ENCODE measurements at regions not wholly inside any gene's neighbourhood (a gene's known extent, or its start where the extent isn't known, plus 50 kb on each side); places are given as distances from the start of the nearest gene placed in this dataset.

GRCh38 chr5:121596882-121597281 is 254.8 kb upstream of the FTMT start:
- Histone ChIP-seq H3K36me3 (no peaks in the 10 kb centered on the region), H3K27me3 (no peaks in the 10 kb centered on the region), H3K9me3 (peaks cover 0 to 12% (median 3%) of the 10 kb centered on the region in 3 donors), H3K27ac (no peak overlapping the region), H3K4me3 (no peak overlapping the region), H3K4me1 (no peaks in the 10 kb centered on the region)
- TF ChIP-seq CTCF (IDR thresholded peaks at IDR 0.05), result no peak
- DNase-seq, result no peak
- intact Hi-C loops (cut with DNase I; ENCODE audit: low total_unique reads), result no loop called here

GRCh38 chr5:121608826-121609225 is 242.9 kb upstream of the FTMT start:
- intact Hi-C loops (cut with DNase I; ENCODE audit: low total_unique reads), result no loop called here
- no peak for DNase-seq
- no peaks in the 10 kb centered on the region for H3K36me3 ChIP-seq
- H3K4me1 ChIP-seq, result no peaks in the 10 kb centered on the region
- no peak overlapping the region for H3K4me3 ChIP-seq
- H3K27me3 ChIP-seq, result no peaks in the 10 kb centered on the region
- no peak for TF ChIP-seq CTCF (IDR thresholded peaks at IDR 0.05)
- H3K27ac ChIP-seq, result no peak overlapping the region
- no peaks in the 10 kb centered on the region for H3K9me3 ChIP-seq

- no peak for TF ChIP-seq CTCF (IDR thresholded peaks at IDR 0.05)
- Histone ChIP-seq H3K36me3 (no peaks in the 10 kb centered on the region), H3K4me3 (no peak overlapping the region), H3K27ac (no peak overlapping the region), H3K27me3 (no peaks in the 10 kb centered on the region), H3K4me1 (no peaks in the 10 kb centered on the region), H3K9me3 (peaks cover 0 to 3% (median 0%) of the 10 kb centered on the region in 3 donors)
- DNase-seq, result no peak
- intact Hi-C loops (cut with DNase I; ENCODE audit: low total_unique reads), result no loop called here
These were observed 227.6 kb upstream of the FTMT start for GRCh38 chr5:121624035-121624434.

GRCh38 chr5:121628783-121629182 is 222.9 kb upstream of the FTMT start:
- no peak for TF ChIP-seq CTCF (IDR thresholded peaks at IDR 0.05)
- H3K9me3 ChIP-seq, result no peaks in the 10 kb centered on the region
- no peak overlapping the region for H3K27ac ChIP-seq
- H3K4me1 ChIP-seq, result no peaks in the 10 kb centered on the region
- peak in 1 of 2 donors; percentile 28 for DNase-seq
- H3K36me3 ChIP-seq, result no peaks in the 10 kb centered on the region
- intact Hi-C loops (cut with DNase I; ENCODE audit: low total_unique reads), result no loop called here
- no peak overlapping the region for H3K4me3 ChIP-seq
- no peaks in the 10 kb centered on the region for H3K27me3 ChIP-seq

GRCh38 chr5:121630402-121630801 is 221.3 kb upstream of the FTMT start:
- TF ChIP-seq CTCF (IDR thresholded peaks at IDR 0.05), result peak in 1 of 2 experiments; percentile 6
- H3K27me3 ChIP-seq, result no peaks in the 10 kb centered on the region
- peaks cover 0 to 7% (median 0%) of the 10 kb centered on the region in 4 donors for H3K4me1 ChIP-seq
- no peaks in the 10 kb centered on the region for H3K36me3 ChIP-seq
- no peak overlapping the region for H3K4me3 ChIP-seq
- H3K9me3 ChIP-seq, result no peaks in the 10 kb centered on the region
- DNase-seq, result no peak
- H3K27ac ChIP-seq, result no peak overlapping the region
- intact Hi-C loops (cut with DNase I; ENCODE audit: low total_unique reads), result no loop called here

- Histone ChIP-seq H3K4me3 (no peak overlapping the region), H3K27me3 (no peaks in the 10 kb centered on the region), H3K36me3 (no peaks in the 10 kb centered on the region), H3K4me1 (peaks cover 0 to 7% (median 0%) of the 10 kb centered on the region in 4 donors), H3K9me3 (no peaks in the 10 kb centered on the region), H3K27ac (no peak overlapping the region)
- intact Hi-C loops (cut with DNase I; ENCODE audit: low total_unique reads), result no loop called here
- no peak for TF ChIP-seq CTCF (IDR thresholded peaks at IDR 0.05)
- DNase-seq, result no peak
These were observed 216.7 kb upstream of the FTMT start for GRCh38 chr5:121634946-121635345.
